ENCODE measurements at regions not wholly inside any gene's neighbourhood (a gene's known extent, or its start where the extent isn't known, plus 50 kb on each side); places are given as distances from the start of the nearest gene placed in this dataset.
"Not testable (repeated sequence)": the region's sequence is repeated elsewhere in the genome, so short reads cannot be mapped to it uniquely, and the experiment has no call there.

DNA sequence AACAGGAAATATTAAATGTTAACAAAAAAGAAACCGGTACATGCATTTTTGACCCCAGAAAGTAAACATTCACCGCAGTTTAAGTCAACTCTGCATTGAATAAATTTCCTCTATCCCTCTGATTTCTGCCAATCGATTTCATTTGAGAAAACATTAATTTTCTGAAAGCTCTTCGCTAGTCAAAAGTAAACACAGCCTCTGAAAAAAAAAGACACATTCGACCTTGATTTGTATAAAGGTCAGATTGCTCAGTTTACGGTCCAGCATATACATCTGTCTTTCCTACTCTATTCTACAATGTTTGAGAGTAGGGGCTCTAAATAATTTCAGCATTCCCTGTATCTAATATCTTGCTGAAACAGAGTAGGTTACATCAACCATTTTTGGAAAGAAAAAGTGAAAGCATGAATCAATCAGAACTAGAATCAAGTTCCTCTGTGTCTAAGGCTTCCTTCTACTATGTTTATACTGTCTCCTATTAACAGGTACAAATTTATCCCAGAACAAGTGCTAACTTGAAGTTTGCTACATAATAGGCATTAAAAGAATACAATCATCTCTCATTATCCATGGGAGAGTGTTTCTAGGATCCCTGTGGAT, 243.8 kb downstream of the UBE2NL start:
- TF ChIP-seq ZMYM4 (CRISPR knock-in tag; IDR thresholded peaks at IDR 0.05); FOSL2 (CRISPR knock-in tag; IDR thresholded peaks at IDR 0.05); ELF4 (CRISPR knock-in tag; IDR thresholded peaks at IDR 0.05; ENCODE audit: borderline replicate concordance): not testable (repeated sequence)
- TF ChIP-seq, protein P1, sequence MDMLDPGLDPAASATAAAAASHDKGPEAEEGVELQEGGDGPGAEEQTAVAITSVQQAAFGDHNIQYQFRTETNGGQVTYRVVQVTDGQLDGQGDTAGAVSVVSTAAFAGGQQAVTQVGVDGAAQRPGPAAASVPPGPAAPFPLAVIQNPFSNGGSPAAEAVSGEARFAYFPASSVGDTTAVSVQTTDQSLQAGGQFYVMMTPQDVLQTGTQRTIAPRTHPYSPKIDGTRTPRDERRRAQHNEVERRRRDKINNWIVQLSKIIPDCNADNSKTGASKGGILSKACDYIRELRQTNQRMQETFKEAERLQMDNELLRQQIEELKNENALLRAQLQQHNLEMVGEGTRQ (IDR thresholded peaks at IDR 0.05; ENCODE audit: low read depth, low read length): not testable (repeated sequence)
- TF ChIP-seq, protein P1 (CRISPR knock-in tag; IDR thresholded peaks at IDR 0.05; ENCODE audit: borderline replicate concordance): not testable (repeated sequence)
